HCT116 (cell line): ENCODE measurements at regions not wholly inside any gene's neighbourhood (a gene's known extent, or its start where the extent isn't known, plus 50 kb on each side); places are given as distances from the start of the nearest gene placed in this dataset.
"Not testable (repeated sequence)": the region's sequence is repeated elsewhere in the genome, so short reads cannot be mapped to it uniquely, and the experiment has no call there.

Experiments used
- ATAC-seq: fragments of 200-7000 bp; cut with Tn5 transposase; 2 replicates; pipeline ENCODE4 v1.9.1; 2020; ENCODE audit warnings: mild to moderate bottlenecking, moderate library complexity
- BruUV-seq: library from RNA; stranded (reverse); fragments of 400-500 nt; replicated peaks from 2 replicates; lab custom pipeline; 2021; lab: Mats Ljungman, UMichigan
- CTCF ChIA-PET: fragments of 300-600 bp; sonication (Branson Sonifier 250); formaldehyde crosslinking; loops from one replicate; lab custom pipeline; 2021; ENCODE audit warnings: antibody characterized with exemption; lab: Charles Lee
- POLR2A ChIA-PET: fragments of 300-600, 350-600 bp; sonication (Branson Sonifier 250); formaldehyde crosslinking; loops from one replicate; lab custom pipeline; 2021; ENCODE audit warnings: antibody characterized with exemption; lab: Charles Lee
- RAD21 ChIA-PET, 2 experiments: fragments of 300-600 bp; sonication (Branson Sonifier 250); formaldehyde crosslinking; loops; one replicate each; lab custom pipeline; 2023; ENCODE audit warnings: low total read pairs in 2 of 2; ENCODE audit not compliant: uncharacterized antibody in 2 of 2, unreplicated experiment in 2 of 2, low non-redundant PET in 1 of 2; lab: Charles Lee
- DNase-seq: peaks from one replicate; pipeline ENCODE4 v3.0.0-alpha.2; 2010; ENCODE audit warnings: low read depth, low spot score
- H2AFZ ChIP-seq: fragments of 200-600 bp; shearing (Covaris generic), sonication (generic); 2 replicates; pipeline ENCODE4 v1.6.1; 2017; ENCODE audit warnings: low read depth, mixed run types, mixed read lengths, antibody characterized with exemption, low read length; ENCODE audit not compliant: poor library complexity, severe bottlenecking
- H3K27ac ChIP-seq: 2 replicates; pipeline ENCODE4 v1.5.1; 2012; ENCODE audit warnings: low read depth, low read length
- H3K27me3 ChIP-seq: fragments of 200-600 bp; sonication (generic); 2 replicates; pipeline ENCODE4 v1.6.1; 2016; ENCODE audit warnings: mixed run types, low read length, mixed read lengths; ENCODE audit not compliant: insufficient read depth
- H3K36me3 ChIP-seq, 2 experiments: fragments of 200-500 bp in 1 of 2; fragments of 200-600 bp in 1 of 2; sonication (Bioruptor generic) in 1 of 2; sonication (generic) in 1 of 2; 2 replicates each; pipeline versions ENCODE4 v1.5.1 to v1.6.1; 2014 to 2016; ENCODE audit warnings: low read length in 2 of 2, inconsistent platforms in 1 of 2, mixed read lengths in 1 of 2, mixed run types in 1 of 2; ENCODE audit not compliant: insufficient read depth in 2 of 2, control insufficient read depth in 1 of 2
- H3K4me1 ChIP-seq, 2 experiments: fragments of 200-600 bp in 1 of 2; sonication (generic) in 1 of 2; 2 replicates each; pipeline versions ENCODE4 v1.5.1 to v1.6.1; 2012 to 2017; ENCODE audit warnings: low read length in 2 of 2, inconsistent platforms in 1 of 2, mild to moderate bottlenecking in 1 of 2, mixed read lengths in 1 of 2, mixed run types in 1 of 2, moderate library complexity in 1 of 2; ENCODE audit not compliant: insufficient read depth in 2 of 2, control insufficient read depth in 1 of 2
- H3K4me2 ChIP-seq: fragments of 200-600 bp; sonication (generic); 2 replicates; pipeline ENCODE4 v1.6.1; 2017; ENCODE audit warnings: mixed run types, low read length, mixed read lengths
- H3K4me3 ChIP-seq, 2 experiments: fragments of 200-600 bp in 1 of 2; sonication (generic) in 1 of 2; replicated peaks in 1 of 2; 2 replicates each; pipeline ENCODE4 v1.5.1; 2011 to 2016; ENCODE audit warnings: low read length in 2 of 2, control low read depth in 1 of 2, low read depth in 1 of 2, mild to moderate bottlenecking in 1 of 2, mixed read lengths in 1 of 2, mixed run types in 1 of 2
- H3K79me2 ChIP-seq: fragments of 200-600 bp; sonication (generic); 2 replicates; pipeline ENCODE4 v1.6.1; 2017; ENCODE audit warnings: mild to moderate bottlenecking, mixed run types, low read length, moderate library complexity, mixed read lengths; ENCODE audit not compliant: insufficient read depth
- H3K9ac ChIP-seq: fragments of 200-600 bp; sonication (generic); 2 replicates; pipeline ENCODE4 v1.6.1; 2016; ENCODE audit warnings: low read length, mixed read lengths
- H3K9me2 ChIP-seq: fragments of 200-600 bp; sonication (generic), shearing (Covaris generic); 2 replicates; pipeline ENCODE4 v1.6.1; 2017; ENCODE audit warnings: mixed run types, mild to moderate bottlenecking, moderate library complexity; ENCODE audit not compliant: insufficient read depth
- H3K9me3 ChIP-seq, 2 experiments: fragments of 200-500 bp in 1 of 2; fragments of 200-600 bp in 1 of 2; sonication (Bioruptor generic) in 1 of 2; sonication (generic) in 1 of 2; 2 replicates each; pipeline ENCODE4 v1.6.1; 2014 to 2017; ENCODE audit warnings: low read length in 2 of 2, mixed read lengths in 2 of 2, inconsistent platforms in 1 of 2, low read depth in 1 of 2, mild to moderate bottlenecking in 1 of 2, mixed run types in 1 of 2, moderate library complexity in 1 of 2; ENCODE audit not compliant: control insufficient read depth in 1 of 2, insufficient read depth in 1 of 2
- H4K20me1 ChIP-seq: fragments of 200-600 bp; sonication (generic), shearing (Covaris generic); 2 replicates; pipeline ENCODE4 v1.6.1; 2017; ENCODE audit warnings: mixed run types, mild to moderate bottlenecking, moderate library complexity; ENCODE audit not compliant: insufficient read depth
- CEBPB ChIP-seq: IDR thresholded peaks from 2 replicates; pipeline ENCODE4 v1.6.1; 2012; ENCODE audit warnings: low read depth
- SP1 ChIP-seq: IDR thresholded peaks from 2 replicates; pipeline ENCODE4 v1.6.1; 2012; ENCODE audit warnings: low read depth
- YY1 ChIP-seq: IDR thresholded peaks from 2 replicates; pipeline ENCODE4 v1.6.1; 2011; ENCODE audit warnings: low read length, low read depth, moderate library complexity, mild to moderate bottlenecking; ENCODE audit not compliant: insufficient replicate concordance; ENCODE audit errors: extremely low read depth
- ZBTB33 ChIP-seq: IDR thresholded peaks from 2 replicates; pipeline ENCODE4 v1.6.1; 2011; ENCODE audit warnings: mild to moderate bottlenecking, low read length, moderate library complexity; ENCODE audit not compliant: insufficient replicate concordance; ENCODE audit errors: extremely low read depth
- ZFX ChIP-seq: fragments of 450-650 bp; IDR thresholded peaks from 2 replicates; pipeline ENCODE4 v1.6.1; 2017
- intact Hi-C: fragments of 100-400 bp; cut with micrococcal nuclease; formaldehyde crosslinking; loops from 2 replicates; pipeline ENCODE4 v1.10.0; 2022
- TF ChIP-seq, protein P1 (sequence below): IDR thresholded peaks from 2 replicates; pipeline ENCODE4 v1.6.1; 2012; ENCODE audit warnings: low read depth

- H3K9ac ChIP-seq, H3K79me2 ChIP-seq, DNase-seq, H3K9me2 ChIP-seq, H4K20me1 ChIP-seq, POLR2A ChIA-PET, H3K4me3 ChIP-seq, H3K27me3 ChIP-seq, H3K9me3 ChIP-seq, H2AFZ ChIP-seq, H3K36me3 ChIP-seq, H3K27ac ChIP-seq, CTCF ChIA-PET, BruUV-seq, intact Hi-C loops, H3K4me2 ChIP-seq, H3K4me1 ChIP-seq, ATAC-seq, RAD21 ChIA-PET: not testable (repeated sequence)
Observed at GRCh38 chr5:52165806-52166205, 621.9 kb upstream of the ITGA1 start.

DNA sequence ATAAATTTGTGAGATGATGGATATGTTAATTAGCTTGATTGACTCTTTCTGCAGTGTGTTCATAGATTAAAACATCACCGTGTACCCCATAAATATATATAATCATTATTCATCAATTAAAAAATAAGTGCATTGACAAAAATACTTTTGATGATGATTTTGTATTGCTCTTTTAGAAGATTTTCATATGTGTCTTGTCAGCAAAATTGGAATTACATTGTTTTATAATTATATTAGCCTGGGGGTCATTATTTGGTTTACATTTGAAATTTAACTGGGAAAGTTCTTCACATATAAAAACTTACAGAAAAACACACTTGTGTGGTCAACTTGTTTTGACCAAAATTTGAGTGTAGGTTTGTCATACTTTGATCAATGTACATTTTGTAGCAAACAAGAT, 614.6 kb upstream of the ITGA1 start:
- no peak overlapping the region for H3K4me2 ChIP-seq
- 0 out of 4 replicates have a peak, but pooled peaks cover 0 to 3% of the 10 kb centered on the region in 2 experiments for H3K9me3 ChIP-seq
- no peak for DNase-seq
- H3K27ac ChIP-seq: no peak overlapping the region
- no TSS peak for BruUV-seq
- no peaks in the 10 kb centered on the region for H3K4me1 ChIP-seq
- no peak for ATAC-seq
- ChIA-PET POLR2A (no interaction called here), RAD21 (no interaction called here), CTCF (no interaction called here)
- intact Hi-C loops: no loop called here
- no peak overlapping the region for H3K4me3 ChIP-seq
- no peaks in the 10 kb centered on the region for H3K79me2 ChIP-seq
- H4K20me1 ChIP-seq: no peaks in the 10 kb centered on the region
- H3K9me2 ChIP-seq: no peaks in the 10 kb centered on the region
- TF ChIP-seq, protein P1, sequence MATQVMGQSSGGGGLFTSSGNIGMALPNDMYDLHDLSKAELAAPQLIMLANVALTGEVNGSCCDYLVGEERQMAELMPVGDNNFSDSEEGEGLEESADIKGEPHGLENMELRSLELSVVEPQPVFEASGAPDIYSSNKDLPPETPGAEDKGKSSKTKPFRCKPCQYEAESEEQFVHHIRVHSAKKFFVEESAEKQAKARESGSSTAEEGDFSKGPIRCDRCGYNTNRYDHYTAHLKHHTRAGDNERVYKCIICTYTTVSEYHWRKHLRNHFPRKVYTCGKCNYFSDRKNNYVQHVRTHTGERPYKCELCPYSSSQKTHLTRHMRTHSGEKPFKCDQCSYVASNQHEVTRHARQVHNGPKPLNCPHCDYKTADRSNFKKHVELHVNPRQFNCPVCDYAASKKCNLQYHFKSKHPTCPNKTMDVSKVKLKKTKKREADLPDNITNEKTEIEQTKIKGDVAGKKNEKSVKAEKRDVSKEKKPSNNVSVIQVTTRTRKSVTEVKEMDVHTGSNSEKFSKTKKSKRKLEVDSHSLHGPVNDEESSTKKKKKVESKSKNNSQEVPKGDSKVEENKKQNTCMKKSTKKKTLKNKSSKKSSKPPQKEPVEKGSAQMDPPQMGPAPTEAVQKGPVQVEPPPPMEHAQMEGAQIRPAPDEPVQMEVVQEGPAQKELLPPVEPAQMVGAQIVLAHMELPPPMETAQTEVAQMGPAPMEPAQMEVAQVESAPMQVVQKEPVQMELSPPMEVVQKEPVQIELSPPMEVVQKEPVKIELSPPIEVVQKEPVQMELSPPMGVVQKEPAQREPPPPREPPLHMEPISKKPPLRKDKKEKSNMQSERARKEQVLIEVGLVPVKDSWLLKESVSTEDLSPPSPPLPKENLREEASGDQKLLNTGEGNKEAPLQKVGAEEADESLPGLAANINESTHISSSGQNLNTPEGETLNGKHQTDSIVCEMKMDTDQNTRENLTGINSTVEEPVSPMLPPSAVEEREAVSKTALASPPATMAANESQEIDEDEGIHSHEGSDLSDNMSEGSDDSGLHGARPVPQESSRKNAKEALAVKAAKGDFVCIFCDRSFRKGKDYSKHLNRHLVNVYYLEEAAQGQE: no peak
- TF ChIP-seq CEBPB (no peak), YY1 (no peak), ZBTB33 (no peak), ZFX (no peak), SP1 (no peak)
- no peak overlapping the region for H3K9ac ChIP-seq
- H2AFZ ChIP-seq: no peak overlapping the region
- H3K27me3 ChIP-seq: no peaks in the 10 kb centered on the region
- H3K36me3 ChIP-seq: no peaks in the 10 kb centered on the region
